Gastroesophageal sphincter (tissue), 3 donors: ENCODE measurements at regions not wholly inside any gene's neighbourhood (a gene's known extent, or its start where the extent isn't known, plus 50 kb on each side); places are given as distances from the start of the nearest gene placed in this dataset.

ENCODE experiments used
- CTCF ChIP-seq, 4 experiments: fragments of 200-600 bp in 2 of 4; fragments of 450-650 bp in 2 of 4; sonication (generic) in 1 of 4; IDR thresholded peaks; one replicate each; pipeline ENCODE4 v1.5.1; 2017 to 2019; ENCODE audit warnings: antibody characterized with exemption in 4 of 4, mild to moderate bottlenecking in 2 of 4, moderate library complexity in 2 of 4
- EP300 ChIP-seq: sonication (generic); formaldehyde crosslinking; IDR thresholded peaks from one replicate; pipeline ENCODE4 v1.6.1; 2017; ENCODE audit warnings: antibody characterized with exemption, mild to moderate bottlenecking
- POLR2A ChIP-seq, 2 donors: fragments of 450-650 bp; IDR thresholded peaks; one replicate each; pipeline ENCODE4 v1.6.1; 2017; ENCODE audit warnings: antibody characterized with exemption in 2 of 2, mild to moderate bottlenecking in 2 of 2, moderate library complexity in 1 of 2

- TF ChIP-seq EP300 (no peak), POLR2A (IDR thresholded peaks at IDR 0.05) (no peak), CTCF (IDR thresholded peaks at IDR 0.05) (no peak)
Measured at GRCh38 chr17:71200597-71200996, 920.2 kb upstream of the SOX9 start.
